Esophagus muscularis mucosa (tissue), 4 donors: ENCODE measurements at regions not wholly inside any gene's neighbourhood (a gene's known extent, or its start where the extent isn't known, plus 50 kb on each side); places are given as distances from the start of the nearest gene placed in this dataset.

Experiments
- DNase-seq: peaks from one replicate; pipeline ENCODE4 v3.0.0-alpha.2; 2017; ENCODE audit errors: extremely low spot score
- H3K27ac ChIP-seq, 4 donors: fragments of 200-600 bp; sonication (generic); replicated peaks in 1 of 4; 1 replicate in 3 of 4; 2 replicates in 1 of 4; pipeline ENCODE4 v1.5.1; 2016 to 2019; ENCODE audit warnings: mild to moderate bottlenecking in 1 of 4
- H3K27me3 ChIP-seq, 4 donors: fragments of 200-600 bp; sonication (generic); one replicate each; pipeline versions ENCODE4 v1.5.1 to v1.6.0; 2016 to 2019
- H3K36me3 ChIP-seq, 4 donors: fragments of 200-600 bp; sonication (generic); one replicate each; pipeline ENCODE4 v1.5.1; 2016 to 2019
- H3K4me1 ChIP-seq, 4 donors: fragments of 200-600 bp; sonication (generic); one replicate each; pipeline ENCODE4 v1.5.1; 2016 to 2019
- H3K4me3 ChIP-seq, 4 donors: fragments of 200-600 bp; sonication (generic); 1 replicate in 2 of 4; 2 replicates in 2 of 4; pipeline ENCODE4 v1.5.1; 2016 to 2019; ENCODE audit warnings: mild to moderate bottlenecking in 4 of 4, moderate library complexity in 1 of 4
- H3K9me3 ChIP-seq, 4 donors: fragments of 200-600 bp; sonication (generic); 1 replicate in 3 of 4; 2 replicates in 1 of 4; pipeline ENCODE4 v1.5.1; 2016 to 2019
- CTCF ChIP-seq, 3 experiments: fragments of 200-600 bp in 2 of 3; fragments of 450-650 bp in 1 of 3; sonication (generic) in 2 of 3; IDR thresholded peaks; one replicate each; pipeline ENCODE4 v1.5.1; 2017 to 2019; ENCODE audit warnings: antibody characterized with exemption in 3 of 3, mild to moderate bottlenecking in 2 of 3, moderate library complexity in 1 of 3
- EP300 ChIP-seq: sonication (generic); formaldehyde crosslinking; IDR thresholded peaks from one replicate; pipeline ENCODE4 v1.6.1; 2017; ENCODE audit warnings: antibody characterized with exemption
- POLR2A ChIP-seq: fragments of 450-650 bp; IDR thresholded peaks from one replicate; pipeline ENCODE4 v1.6.1; 2017; ENCODE audit warnings: antibody characterized with exemption, moderate library complexity, mild to moderate bottlenecking, low read depth
- POLR2AphosphoS5 ChIP-seq, 2 donors: sonication (generic); formaldehyde crosslinking; IDR thresholded peaks; one replicate each; pipeline ENCODE4 v1.6.1; 2017; ENCODE audit warnings: antibody characterized with exemption in 2 of 2
- WGBS: methylation state at CpG from one replicate; pipeline ENCODE4 v1.1.5; 2018; 5-methylcytosine and 5-hydroxymethylcytosine counted together
- intact Hi-C: fragments of 100-400 bp; cut with DNase I; formaldehyde crosslinking; loops from one replicate; pipeline ENCODE4 v1.15.1; 2023

- TF ChIP-seq CTCF (IDR thresholded peaks at IDR 0.05) (no peak), POLR2AphosphoS5 (IDR thresholded peaks at IDR 0.05) (peak in 1 of 2 donors; percentile 12), POLR2A (no peak), EP300 (no peak)
- no peak for DNase-seq
Observed at GRCh38 chr7:15801551-15801950, 115.1 kb upstream of the MEOX2 start.

GRCh38 chr7:15801041-15801440 lies 114.6 kb upstream of the MEOX2 start:
- TF ChIP-seq POLR2A, result no peak
- no peak for TF ChIP-seq CTCF (IDR thresholded peaks at IDR 0.05)
- no peak for TF ChIP-seq POLR2AphosphoS5 (IDR thresholded peaks at IDR 0.05)
- peaks cover 0 to 21% (median 8%) of the 10 kb centered on the region in 4 donors for H3K4me1 ChIP-seq
- intact Hi-C loops, result no loop called here
- H3K9me3 ChIP-seq, result no peaks in the 10 kb centered on the region
- DNase-seq, result no peak
- H3K36me3 ChIP-seq, result no peaks in the 10 kb centered on the region
- no peak overlapping the region for H3K4me3 ChIP-seq
- no peaks in the 10 kb centered on the region for H3K27me3 ChIP-seq
- H3K27ac ChIP-seq, result peak overlapping the region in 1 of 4 donors; percentile 16

More at GRCh38 chr7:15801551-15801950, 115.1 kb upstream of the MEOX2 start:
- H3K4me1 ChIP-seq, result peaks cover 0 to 21% (median 8%) of the 10 kb centered on the region in 4 donors
- intact Hi-C loops, result no loop called here
- peak overlapping the region in 1 of 4 donors; percentile 6 for H3K27ac ChIP-seq
- no peak overlapping the region for H3K4me3 ChIP-seq
- WGBS, result 65% methylated on average over 3 of the region's 3 CpGs
- no peaks in the 10 kb centered on the region for H3K27me3 ChIP-seq
- H3K9me3 ChIP-seq, result no peaks in the 10 kb centered on the region
- no peaks in the 10 kb centered on the region for H3K36me3 ChIP-seq

- peak overlapping the region in 1 of 4 donors; percentile 24 for H3K27ac ChIP-seq
- WGBS, result 7% methylated on average over 1 of the region's 1 CpG
- intact Hi-C loops, result no loop called here
Observed at GRCh38 chr7:15798081-15798480, 111.6 kb upstream of the MEOX2 start.

GRCh38 chr7:15795393-15795792 lies 108.9 kb upstream of the MEOX2 start:
- WGBS, result 64% methylated on average over 2 of the region's 2 CpGs
- H3K4me1 ChIP-seq, result peaks cover 0 to 10% (median 0%) of the 10 kb centered on the region in 4 donors
- H3K36me3 ChIP-seq, result no peaks in the 10 kb centered on the region
- no peak for DNase-seq
- H3K9me3 ChIP-seq, result no peaks in the 10 kb centered on the region
- H3K27me3 ChIP-seq, result no peaks in the 10 kb centered on the region
- intact Hi-C loops, result no loop called here
- H3K4me3 ChIP-seq, result no peak overlapping the region
- no peak for TF ChIP-seq EP300
- no peak for TF ChIP-seq POLR2A
- no peak for TF ChIP-seq POLR2AphosphoS5 (IDR thresholded peaks at IDR 0.05)
- TF ChIP-seq CTCF (IDR thresholded peaks at IDR 0.05), result no peak
- H3K27ac ChIP-seq, result no peak overlapping the region

More at GRCh38 chr7:15798081-15798480, 111.6 kb upstream of the MEOX2 start:
- no peak overlapping the region for H3K4me3 ChIP-seq
- H3K36me3 ChIP-seq, result no peaks in the 10 kb centered on the region
- H3K9me3 ChIP-seq, result no peaks in the 10 kb centered on the region
- H3K4me1 ChIP-seq, result peaks cover 0 to 21% (median 8%) of the 10 kb centered on the region in 4 donors
- DNase-seq, result no peak
- H3K27me3 ChIP-seq, result no peaks in the 10 kb centered on the region
- TF ChIP-seq EP300 (no peak), POLR2A (no peak), POLR2AphosphoS5 (IDR thresholded peaks at IDR 0.05) (no peak)

- DNase-seq, result no peak
- Histone ChIP-seq H3K4me3 (no peak overlapping the region), H3K27ac (no peak overlapping the region), H3K4me1 (peaks cover 0 to 10% (median 0%) of the 10 kb centered on the region in 4 donors), H3K36me3 (no peaks in the 10 kb centered on the region), H3K9me3 (no peaks in the 10 kb centered on the region), H3K27me3 (no peaks in the 10 kb centered on the region)
- intact Hi-C loops, result no loop called here
- TF ChIP-seq CTCF (IDR thresholded peaks at IDR 0.05) (no peak), POLR2AphosphoS5 (IDR thresholded peaks at IDR 0.05) (no peak)
Observed at GRCh38 chr7:15794801-15795200, 108.3 kb upstream of the MEOX2 start.
